Neural progenitor cell (in vitro differentiated cells): ENCODE measurements at regions not wholly inside any gene's neighbourhood (a gene's known extent, or its start where the extent isn't known, plus 50 kb on each side); places are given as distances from the start of the nearest gene placed in this dataset.

ENCODE experiments used
- EZH2 ChIP-seq: fragments of 200-600 bp; sonication (generic); IDR thresholded peaks from 2 replicates; pipeline ENCODE4 v1.6.1; 2017; ENCODE audit warnings: antibody characterized with exemption, mild to moderate bottlenecking, moderate library complexity
- EZH2phosphoT487 ChIP-seq: fragments of 200-600 bp; sonication (generic); IDR thresholded peaks from 2 replicates; pipeline ENCODE4 v1.6.1; 2017; ENCODE audit warnings: antibody characterized with exemption
- TF ChIP-seq, protein P1 (sequence below): fragments of 200-600 bp; sonication (generic); IDR thresholded peaks from 2 replicates; pipeline ENCODE4 v1.5.1; 2017; ENCODE audit warnings: antibody characterized with exemption, mild to moderate bottlenecking

DNA sequence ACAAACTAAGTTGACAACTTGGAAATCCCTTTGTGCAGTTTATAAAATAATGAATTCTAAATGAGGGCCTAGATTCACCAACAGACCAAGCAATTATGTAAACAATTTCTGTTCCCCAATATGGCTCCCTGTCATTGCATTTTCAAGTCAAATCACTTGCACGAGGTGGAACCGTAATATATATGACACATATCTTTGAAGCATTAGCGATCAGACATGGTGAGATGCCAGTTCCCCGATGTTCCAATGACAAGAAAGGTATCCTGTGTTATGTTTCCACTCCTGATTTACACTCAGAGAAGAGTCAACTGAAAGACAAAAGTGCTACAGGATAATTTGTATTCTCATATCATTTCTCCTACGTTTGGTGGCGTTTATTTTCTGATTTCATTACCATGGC is 108.5 kb upstream of the TDRD3 start:
- TF ChIP-seq, protein P1, sequence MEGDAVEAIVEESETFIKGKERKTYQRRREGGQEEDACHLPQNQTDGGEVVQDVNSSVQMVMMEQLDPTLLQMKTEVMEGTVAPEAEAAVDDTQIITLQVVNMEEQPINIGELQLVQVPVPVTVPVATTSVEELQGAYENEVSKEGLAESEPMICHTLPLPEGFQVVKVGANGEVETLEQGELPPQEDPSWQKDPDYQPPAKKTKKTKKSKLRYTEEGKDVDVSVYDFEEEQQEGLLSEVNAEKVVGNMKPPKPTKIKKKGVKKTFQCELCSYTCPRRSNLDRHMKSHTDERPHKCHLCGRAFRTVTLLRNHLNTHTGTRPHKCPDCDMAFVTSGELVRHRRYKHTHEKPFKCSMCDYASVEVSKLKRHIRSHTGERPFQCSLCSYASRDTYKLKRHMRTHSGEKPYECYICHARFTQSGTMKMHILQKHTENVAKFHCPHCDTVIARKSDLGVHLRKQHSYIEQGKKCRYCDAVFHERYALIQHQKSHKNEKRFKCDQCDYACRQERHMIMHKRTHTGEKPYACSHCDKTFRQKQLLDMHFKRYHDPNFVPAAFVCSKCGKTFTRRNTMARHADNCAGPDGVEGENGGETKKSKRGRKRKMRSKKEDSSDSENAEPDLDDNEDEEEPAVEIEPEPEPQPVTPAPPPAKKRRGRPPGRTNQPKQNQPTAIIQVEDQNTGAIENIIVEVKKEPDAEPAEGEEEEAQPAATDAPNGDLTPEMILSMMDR = no peak
- TF ChIP-seq EZH2phosphoT487 (no peak), EZH2 (no peak)
